CD4-positive, alpha-beta T cell treated with Interleukin-12 subunit alpha and Interleukin-12 subunit beta, for 1 hour (primary cell): ENCODE measurements at regions not wholly inside any gene's neighbourhood (a gene's known extent, or its start where the extent isn't known, plus 50 kb on each side); places are given as distances from the start of the nearest gene placed in this dataset.
"Not testable (repeated sequence)": the region's sequence is repeated elsewhere in the genome, so short reads cannot be mapped to it uniquely, and the experiment has no call there.

Source experiments
- DNase-seq: peaks from one replicate; pipeline ENCODE4 v3.0.0-alpha.2; 2020

DNA sequence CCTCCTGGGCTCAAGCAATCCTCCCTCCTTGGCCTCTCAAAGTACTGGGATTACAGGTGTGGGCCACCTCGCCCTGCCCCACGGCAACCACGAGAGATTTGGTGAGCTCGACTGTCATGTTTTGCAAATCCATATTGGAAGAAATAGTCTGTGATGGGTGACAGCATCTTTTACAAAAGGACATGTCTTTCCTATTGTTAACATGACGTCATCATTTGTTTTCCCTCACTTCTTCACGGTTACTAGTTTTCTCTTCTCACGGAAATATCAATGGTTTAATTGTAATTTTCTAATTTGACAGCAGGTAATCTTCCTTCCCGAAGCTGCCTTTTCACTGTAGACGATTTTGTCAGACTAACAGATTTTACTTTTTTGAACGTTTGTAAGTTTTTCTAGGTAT, 110.8 kb upstream of the GREM2 start:
- no peak for DNase-seq

- DNase-seq: no peak
Observed at GRCh38 chr1:240720976-240721375, 109.0 kb upstream of the GREM2 start.

GRCh38 chr1:240719953-240720700, 108.2 kb upstream of the GREM2 start:
- DNase-seq: no peak

DNA sequence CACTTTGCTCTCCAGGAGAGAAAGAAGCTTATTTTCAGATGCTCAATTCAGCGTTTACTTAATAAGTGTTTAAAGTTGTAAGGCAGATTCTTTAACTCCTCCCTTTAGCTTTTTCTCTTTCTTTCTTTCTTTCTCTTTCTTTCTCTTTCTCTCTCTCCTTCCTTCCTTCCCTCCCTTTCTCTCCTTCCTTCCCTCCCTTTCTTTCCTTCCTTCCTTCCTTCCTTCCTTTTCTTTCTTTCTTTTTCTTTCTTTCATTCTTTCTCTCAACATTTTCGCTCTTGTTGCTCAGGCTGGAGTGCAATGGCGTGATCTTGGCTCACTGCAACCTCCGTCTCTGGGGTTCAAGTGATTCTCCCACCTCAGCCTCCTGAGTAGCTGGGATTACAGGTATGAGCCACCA, 104.6 kb upstream of the GREM2 start:
- not testable (repeated sequence) for DNase-seq

GRCh38 chr1:240714568-240715292, 102.8 kb upstream of the GREM2 start:
- no peak for DNase-seq

DNA sequence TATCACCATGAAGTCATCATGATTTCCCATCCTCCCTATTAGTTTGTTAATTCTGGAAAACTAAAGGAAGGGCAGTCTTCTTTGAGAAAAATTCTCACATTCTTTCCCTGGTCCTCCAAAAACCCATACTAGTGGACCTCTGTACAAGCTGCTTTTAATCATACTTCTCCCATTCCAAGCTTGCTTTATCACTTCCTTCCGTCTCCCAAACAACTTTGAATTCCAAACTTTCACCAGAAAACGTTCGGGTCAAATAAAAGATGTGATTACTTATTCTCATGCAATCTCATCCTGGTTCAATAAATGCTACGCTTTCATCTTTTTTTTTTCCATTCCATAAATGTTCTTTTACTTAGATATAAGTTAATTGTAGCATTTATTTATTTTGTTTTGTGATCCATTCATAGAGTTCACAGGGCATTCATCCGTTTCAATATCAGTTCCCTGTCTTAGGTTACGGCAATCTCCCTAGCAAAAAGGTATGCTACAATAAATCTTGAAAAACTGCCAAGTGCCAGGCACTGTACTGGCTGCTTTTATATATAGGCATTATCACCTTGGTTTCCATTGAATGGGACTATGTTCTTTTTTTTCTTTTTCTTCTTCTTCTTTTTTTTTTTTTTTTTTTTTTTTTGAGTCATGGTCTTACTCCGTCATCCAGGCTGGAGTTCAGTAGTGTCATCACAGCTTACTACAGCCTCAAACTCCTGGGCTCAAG, 100.2 kb upstream of the GREM2 start:
- no peak for DNase-seq

DNA sequence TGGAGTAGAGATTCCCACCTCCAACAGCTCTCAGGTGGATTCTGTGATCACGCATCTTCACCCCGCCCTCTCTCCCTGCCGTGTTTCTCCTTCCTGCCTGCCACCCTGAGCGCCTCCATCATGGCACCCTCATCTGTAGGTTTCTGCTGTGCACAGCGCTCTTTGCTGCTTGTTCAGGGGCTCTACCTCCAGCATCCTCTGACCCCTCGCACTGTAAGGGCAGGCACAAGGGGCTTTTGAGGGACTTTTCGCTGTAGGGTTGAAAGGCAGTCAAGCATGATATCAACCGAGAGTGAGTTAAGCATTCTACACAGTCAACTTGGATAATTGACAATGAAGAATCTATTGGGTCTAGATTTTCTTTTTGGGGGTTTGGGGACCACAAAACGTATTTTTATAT, 99.1 kb upstream of the GREM2 start:
- no peak for DNase-seq

DNA sequence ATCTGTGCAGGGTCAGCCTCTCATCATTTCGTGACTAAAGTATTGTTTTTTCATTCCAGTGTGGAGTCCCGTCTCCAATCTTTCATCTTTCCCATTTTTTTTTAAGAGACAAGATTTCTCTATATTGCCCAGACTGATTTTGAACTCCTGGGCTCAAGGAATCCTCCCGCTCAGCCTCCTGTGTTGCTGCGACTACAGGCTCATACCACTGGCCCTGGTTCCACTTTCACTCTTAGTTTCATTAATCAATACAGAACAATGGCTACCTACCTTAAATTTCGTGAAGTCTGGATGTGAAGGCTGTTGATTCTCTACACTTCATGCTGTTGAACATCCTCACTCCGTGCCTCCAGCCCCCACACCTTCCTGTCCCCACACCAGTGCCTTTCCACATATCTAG, 97.7 kb upstream of the GREM2 start:
- no peak for DNase-seq

DNA sequence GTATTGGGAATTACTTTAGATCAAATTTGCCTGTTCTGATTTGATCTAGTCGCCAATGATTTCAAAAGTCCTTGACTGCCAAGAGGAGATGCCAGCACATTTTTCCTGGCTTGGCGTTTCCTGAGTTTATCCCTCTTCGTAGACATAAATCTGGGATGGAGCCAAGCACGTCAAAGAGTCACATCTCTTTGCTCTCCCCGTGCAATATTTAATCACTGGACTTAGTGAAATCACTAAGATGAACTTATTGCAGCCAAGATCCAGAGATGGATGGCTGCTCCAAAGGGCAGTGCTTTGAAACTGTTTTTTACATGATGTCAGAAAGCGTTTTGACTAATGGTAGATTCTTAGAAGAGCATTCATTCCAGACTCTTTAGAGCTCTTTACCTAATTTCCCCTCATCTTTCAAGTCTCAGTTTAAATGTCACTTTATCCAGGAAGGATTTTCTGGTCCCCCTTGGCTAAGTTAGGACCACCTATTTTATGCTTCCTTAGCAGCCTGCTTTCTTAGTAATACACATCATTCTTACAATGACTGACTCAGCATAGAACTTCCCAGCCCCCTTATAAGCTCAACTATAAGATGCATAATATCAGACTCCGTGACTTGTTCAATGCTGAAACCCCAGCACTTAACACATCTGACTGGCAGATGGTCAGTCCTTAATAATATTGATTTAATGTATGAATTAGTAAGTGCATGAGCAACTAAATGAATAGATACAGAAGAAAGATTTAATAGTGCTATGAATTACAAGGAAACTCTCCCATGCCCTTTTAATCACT, 94.4 kb upstream of the GREM2 start:
- no peak for DNase-seq

DNA sequence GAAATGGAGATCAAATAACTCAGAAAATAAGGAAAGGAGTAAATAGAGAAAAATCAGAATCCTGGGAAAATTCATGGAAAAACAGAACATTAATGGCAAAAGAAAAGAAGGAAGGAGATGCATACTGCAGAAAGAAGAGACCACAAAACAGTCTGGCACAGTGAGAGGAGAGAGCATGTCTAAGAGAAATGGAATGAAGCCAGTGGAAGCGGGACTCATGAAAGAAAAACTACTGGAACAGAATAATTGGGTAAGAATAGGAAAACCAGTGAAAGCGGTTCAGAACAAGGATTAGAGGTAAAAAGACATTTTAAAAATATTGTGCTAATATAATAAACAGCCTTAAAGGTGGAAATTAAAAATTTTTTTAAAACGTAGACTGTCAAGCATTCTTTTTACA, 93.6 kb upstream of the GREM2 start:
- no peak for DNase-seq

DNA sequence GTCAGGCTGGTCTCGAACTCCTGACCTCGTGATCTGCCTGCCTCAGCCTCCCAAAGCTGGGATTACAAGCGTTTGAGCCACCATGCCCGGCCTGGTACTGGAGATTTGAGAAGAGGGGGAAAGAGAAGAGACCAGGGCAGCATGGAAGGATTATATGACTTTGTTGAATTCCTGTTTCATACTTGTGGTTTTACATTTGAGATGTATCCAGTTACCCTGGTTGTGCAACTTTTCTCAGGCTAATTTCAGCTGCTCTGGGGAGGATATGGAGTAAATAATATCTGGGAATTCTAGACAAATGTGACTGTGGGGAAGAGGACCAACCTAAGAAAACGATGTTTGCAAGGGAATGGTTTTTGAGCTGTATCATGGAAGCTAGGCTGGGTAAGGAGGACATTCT, 89.5 kb upstream of the GREM2 start:
- no peak for DNase-seq

DNA sequence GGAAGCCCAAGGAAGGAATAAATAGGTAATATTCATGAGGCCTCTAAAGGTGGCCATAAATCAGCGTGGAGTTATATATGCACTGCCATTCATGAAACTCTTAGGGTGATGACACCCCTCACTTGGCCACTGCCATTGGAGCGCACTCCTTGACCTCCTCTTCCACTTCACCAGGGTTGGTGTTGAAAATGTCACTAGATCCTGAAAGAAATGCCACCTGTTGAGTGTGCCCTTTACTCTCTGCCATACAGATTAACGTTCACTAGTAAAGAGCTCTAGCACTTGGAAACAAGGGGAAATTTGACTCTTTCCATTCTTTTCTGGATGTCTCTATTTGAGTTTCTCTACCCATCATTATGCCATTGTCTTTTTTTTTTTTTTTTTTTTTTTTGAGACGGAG, 83.5 kb upstream of the GREM2 start:
- DNase-seq: no peak

GRCh38 chr1:240693844-240694243, 81.9 kb upstream of the GREM2 start:
- no peak for DNase-seq

DNA sequence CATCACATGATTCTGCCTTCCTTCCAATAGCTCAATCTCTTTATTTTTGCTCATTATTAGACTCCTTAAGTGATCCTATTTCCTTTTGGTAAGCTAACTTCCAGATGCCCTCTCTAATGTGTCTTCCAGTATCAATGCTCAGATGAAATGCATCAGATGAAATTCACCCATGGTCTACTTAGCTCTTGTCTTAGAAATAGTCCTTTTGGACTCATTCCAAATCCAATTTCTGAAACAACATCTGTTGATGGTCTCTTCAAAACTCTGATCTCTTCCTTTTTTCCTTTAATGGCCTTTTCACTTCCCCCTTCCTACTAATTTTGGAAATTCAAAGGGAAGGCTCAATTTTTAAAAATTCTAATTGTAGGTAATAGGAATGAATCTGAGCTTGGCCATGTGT, 81.1 kb upstream of the GREM2 start:
- no peak for DNase-seq

DNA sequence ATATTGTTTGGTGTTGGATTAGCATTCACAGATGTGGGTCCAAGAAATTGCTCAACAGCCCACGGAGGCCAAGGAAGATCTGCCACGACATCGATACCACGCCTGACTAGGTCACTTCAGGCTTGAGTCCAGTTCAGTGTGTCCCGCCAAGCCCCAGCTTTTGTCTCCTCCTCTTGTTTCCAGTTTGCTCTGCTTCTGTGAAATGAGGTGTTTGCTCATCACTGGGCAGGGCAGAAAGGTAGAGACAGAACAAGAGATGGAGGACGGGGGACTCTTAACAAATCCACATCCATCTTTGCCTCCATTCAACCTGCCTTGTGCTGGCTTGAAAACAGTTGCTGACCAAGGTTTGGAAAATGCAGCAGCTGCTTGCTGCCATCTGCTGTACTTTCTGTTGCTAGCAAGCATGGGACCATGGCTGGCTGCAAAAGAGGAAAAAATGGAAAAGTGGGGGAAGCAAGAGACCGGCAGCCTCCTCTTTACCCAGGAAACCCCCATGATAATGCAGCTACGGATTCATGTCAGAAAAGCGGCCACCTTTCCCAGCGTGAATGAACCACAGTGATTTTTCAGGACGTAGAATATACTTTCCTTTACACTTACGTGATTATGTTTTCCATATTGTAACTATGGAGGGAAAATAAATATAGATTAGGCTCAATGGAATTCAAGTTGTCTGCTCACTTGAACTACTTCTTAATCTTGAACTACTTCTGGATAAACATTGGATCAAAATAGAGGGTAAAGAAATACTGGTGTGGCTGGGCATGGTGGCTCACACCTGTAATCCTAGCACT, 80.2 kb upstream of the GREM2 start:
- DNase-seq: peak; percentile 24

GRCh38 chr1:240691501-240691900, 79.5 kb upstream of the GREM2 start:
- DNase-seq: no peak

GRCh38 chr1:240687820-240688219, 75.9 kb upstream of the GREM2 start:
- peak; percentile 28 for DNase-seq

DNA sequence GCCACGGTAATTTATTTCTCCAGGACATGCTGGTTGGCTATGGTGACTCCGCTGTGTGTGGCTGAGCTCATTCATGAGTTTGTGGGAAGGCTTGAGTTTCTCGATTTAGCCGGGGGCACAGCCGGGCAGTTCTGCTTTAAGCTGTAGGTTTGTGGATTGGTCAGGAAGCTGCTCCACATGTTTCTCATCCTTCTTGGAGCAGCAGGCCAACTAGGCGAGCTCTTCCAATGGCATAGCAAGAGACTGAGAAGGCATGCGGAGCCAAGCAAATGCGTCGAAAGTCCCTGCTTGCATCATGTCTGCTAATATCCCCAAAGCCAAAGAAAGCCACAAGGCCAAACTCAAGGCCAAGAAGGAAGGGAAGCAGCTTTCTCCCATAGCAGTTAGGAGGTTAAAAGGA, 71.6 kb upstream of the GREM2 start:
- DNase-seq: no peak

- DNase-seq: no peak
Observed at GRCh38 chr1:240682859-240683242, 70.9 kb upstream of the GREM2 start.

DNA sequence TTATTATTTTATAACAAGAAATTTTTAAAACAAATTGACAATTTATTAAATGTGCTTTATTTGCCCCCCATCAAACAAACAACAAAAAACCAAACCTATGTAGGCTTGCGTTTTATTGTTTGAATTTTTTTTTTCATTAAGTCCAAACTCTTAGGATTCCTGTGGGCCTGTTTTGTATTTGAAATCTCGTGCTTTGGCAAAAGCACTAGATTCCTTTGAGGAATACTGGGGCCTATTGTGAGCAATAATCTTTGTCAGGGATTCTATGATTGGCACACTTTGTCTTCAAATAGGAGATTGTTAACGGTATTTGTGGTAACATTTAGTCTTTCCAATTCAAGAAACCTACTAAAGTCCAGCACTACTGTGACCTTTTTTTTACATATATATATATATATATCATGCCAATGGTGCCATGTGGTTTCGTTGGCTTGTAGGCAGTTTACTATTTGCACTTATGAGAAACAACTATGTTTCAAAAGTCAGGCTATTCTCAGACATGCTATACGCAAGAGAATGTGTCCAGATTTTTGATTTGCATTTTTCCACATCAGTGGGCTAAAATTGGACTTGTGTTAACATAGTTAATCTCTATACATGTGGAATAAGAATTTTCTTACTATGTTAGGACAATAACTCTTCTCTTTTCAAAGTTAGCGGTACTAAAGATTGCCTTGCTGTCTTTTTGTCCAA, 70.4 kb upstream of the GREM2 start:
- no peak for DNase-seq

DNA sequence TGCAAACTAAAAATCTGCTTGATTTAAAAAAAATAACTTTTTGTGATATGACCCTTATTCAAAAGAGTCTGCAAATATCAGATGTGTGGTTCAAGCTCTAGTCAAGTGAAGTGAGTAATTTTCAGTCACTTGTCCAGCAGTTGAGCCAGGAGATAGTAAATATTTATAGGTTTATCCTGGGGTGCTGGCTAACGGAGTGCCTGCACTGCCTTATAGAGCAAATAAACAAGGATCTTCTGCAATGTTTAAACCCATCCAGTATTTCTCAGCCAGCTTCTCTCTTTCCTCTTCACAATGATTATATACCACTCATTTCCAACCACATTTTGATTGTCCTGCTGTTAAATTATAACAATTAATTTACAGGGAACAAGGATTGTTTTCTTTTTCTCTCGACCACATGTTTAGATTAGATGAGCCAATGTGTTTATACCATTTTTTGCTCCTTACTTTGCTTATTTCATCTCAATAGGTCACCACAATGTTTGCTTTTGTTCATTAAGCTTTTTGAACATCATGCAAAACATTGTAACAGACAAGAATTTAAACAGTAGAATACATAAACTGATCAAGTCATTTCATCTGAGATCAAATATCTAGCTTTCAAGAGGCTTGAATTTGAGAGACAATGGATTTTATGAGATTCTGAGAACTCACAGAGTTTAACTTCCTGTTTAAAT, 60.3 kb upstream of the GREM2 start:
- DNase-seq: no peak
